K562 (cell line): ENCODE measurements at regions not wholly inside any gene's neighbourhood (a gene's known extent, or its start where the extent isn't known, plus 50 kb on each side); places are given as distances from the start of the nearest gene placed in this dataset.

Source experiments
- ATAC-seq: fragments of 200-7000 bp; cut with Tn5 transposase; 3 replicates; pipeline ENCODE4 v1.9.1; 2020; ENCODE audit warnings: moderate library complexity
- BruUV-seq: library from RNA; stranded (reverse); fragments of 400-500 nt; replicated peaks from 2 replicates; lab custom pipeline; 2021; lab: Mats Ljungman, UMichigan
- CTCF ChIA-PET: fragments of 300-600 bp; formaldehyde crosslinking; extraction: SDS; loops from one replicate; lab custom pipeline; 2021; ENCODE audit warnings: low intra/inter-chr PET ratio; lab: Yijun Ruan, JAX
- POLR2A ChIA-PET: fragments of 300-600, 350-650 bp; sonication (Branson Sonifier 250); formaldehyde crosslinking; extraction: SDS; loops from one replicate; lab custom pipeline; 2021; ENCODE audit warnings: antibody characterized with exemption, inconsistent platforms; lab: Yijun Ruan, JAX
- DNase-seq, 4 experiments: peaks; one replicate each; pipeline versions ENCODE4 v3.0.0 to v3.0.0-alpha.2; 2011 to 2018; ENCODE audit warnings: low spot score in 3 of 4, mixed read lengths in 3 of 4; ENCODE audit errors: extremely low read depth in 1 of 4
- FAIRE-seq: peaks from 2 replicates; lab custom pipeline; 2011; peaks lifted over from hg19 to GRCh38; lab: Jason Lieb, UNC
- H2AFZ ChIP-seq: 2 replicates; pipeline ENCODE4 v1.6.0; 2011; ENCODE audit warnings: low read depth, low read length, control low read depth, inconsistent platforms
- H3K27ac ChIP-seq: fragments of 200-600 bp; 3 replicates; pipeline ENCODE4 v1.8.0; 2011; ENCODE audit warnings: low read depth, mild to moderate bottlenecking, control low read depth, inconsistent platforms, low read length, moderate library complexity, mixed read lengths; ENCODE audit errors: extremely low read depth
- H3K27me3 ChIP-seq, 2 experiments: fragments of 300-600 bp in 1 of 2; 2 replicates in 1 of 2; 3 replicates in 1 of 2; pipeline versions ENCODE4 v1.6.0 to v1.8.0; 2011; ENCODE audit warnings: inconsistent platforms in 2 of 2, low read length in 2 of 2, mild to moderate bottlenecking in 1 of 2, mixed read lengths in 1 of 2, moderate library complexity in 1 of 2; ENCODE audit not compliant: control insufficient read depth in 2 of 2, insufficient read depth in 2 of 2
- H3K36me3 ChIP-seq: fragments of 300-600 bp; 3 replicates; pipeline ENCODE4 v1.8.0; 2011; ENCODE audit warnings: mild to moderate bottlenecking, low read length, inconsistent platforms; ENCODE audit not compliant: control insufficient read depth, insufficient read depth
- H3K4me1 ChIP-seq, 2 experiments: fragments of 200-600 bp in 1 of 2; replicated peaks in 1 of 2; 2 replicates in 1 of 2; 3 replicates in 1 of 2; pipeline versions ENCODE4 v1.5.1 to v1.8.0; 2011; ENCODE audit warnings: inconsistent platforms in 2 of 2, low read length in 2 of 2, mild to moderate bottlenecking in 1 of 2, mixed read lengths in 1 of 2, moderate library complexity in 1 of 2; ENCODE audit not compliant: control insufficient read depth in 2 of 2, insufficient read depth in 2 of 2
- H3K4me2 ChIP-seq: 2 replicates; pipeline ENCODE4 v1.6.1; 2011; ENCODE audit warnings: low read length, control low read depth, inconsistent platforms, mixed read lengths; ENCODE audit not compliant: insufficient read depth
- H3K4me3 ChIP-seq: fragments of 200-600 bp; sonication (generic), shearing (Covaris generic); 2 replicates; pipeline ENCODE4 v1.5.1; 2016; ENCODE audit warnings: control low read depth, inconsistent platforms
- H3K79me2 ChIP-seq: fragments of 200-600 bp; 3 replicates; pipeline ENCODE4 v1.8.0; 2011; ENCODE audit warnings: low read length, inconsistent platforms; ENCODE audit not compliant: control insufficient read depth, insufficient read depth
- H3K9ac ChIP-seq, 2 experiments: 2 replicates each; pipeline versions ENCODE4 v1.6.0 to v1.6.1; 2011; ENCODE audit warnings: low read depth in 2 of 2, low read length in 2 of 2, control low read depth in 1 of 2, inconsistent platforms in 1 of 2, mild to moderate bottlenecking in 1 of 2, mixed read lengths in 1 of 2; ENCODE audit not compliant: insufficient read depth in 1 of 2
- H3K9me1 ChIP-seq: one replicate; pipeline ENCODE4 v1.6.0; 2011; ENCODE audit warnings: inconsistent platforms, mild to moderate bottlenecking, low read length, moderate library complexity; ENCODE audit not compliant: control insufficient read depth, insufficient read depth
- H3K9me3 ChIP-seq: replicated peaks from 2 replicates; pipeline ENCODE4 v1.5.1; 2011; ENCODE audit warnings: low read depth, low read length, inconsistent platforms; ENCODE audit not compliant: control insufficient read depth, insufficient read depth
- H4K20me1 ChIP-seq: replicated peaks from 2 replicates; pipeline ENCODE4 v1.6.1; 2011; ENCODE audit warnings: low read length, inconsistent platforms, mixed read lengths; ENCODE audit not compliant: control insufficient read depth, insufficient read depth
- BRF1 ChIP-seq: IDR thresholded peaks from 3 replicates; pipeline ENCODE4 v1.6.1; 2011; ENCODE audit warnings: borderline replicate concordance, mild to moderate bottlenecking; ENCODE audit not compliant: insufficient read length; ENCODE audit errors: extremely low read depth
- CBX3 ChIP-seq, 2 experiments: IDR thresholded peaks; 1 replicate in 1 of 2; 2 replicates in 1 of 2; pipeline ENCODE4 v1.6.1; 2012; ENCODE audit warnings: inconsistent platforms in 2 of 2, low read length in 2 of 2, borderline replicate concordance in 1 of 2, control low read depth in 1 of 2
- COPS2 ChIP-seq: fragments of 450-650 bp; conservative IDR thresholded peaks from 2 replicates; pipeline ENCODE4 v1.6.1; 2016; ENCODE audit warnings: mild to moderate bottlenecking, moderate library complexity
- GTF2E2 ChIP-seq: fragments of 200-800 bp; sonication (Bioruptor generic); IDR thresholded peaks from 2 replicates; pipeline ENCODE4 v1.6.1; 2016; ENCODE audit warnings: missing genetic modification characterization, missing compliant biosample characterization
- MAX ChIP-seq: sonication (generic); formaldehyde crosslinking; IDR thresholded peaks from 2 replicates; pipeline ENCODE4 v1.9.0; 2022; ENCODE audit warnings: mild to moderate bottlenecking, missing genetic modification reagents
- MLX ChIP-seq, 2 experiments: fragments of 450-650 bp in 1 of 2; sonication (generic) in 1 of 2; formaldehyde crosslinking; conservative IDR thresholded peaks; 2 replicates each; pipeline versions ENCODE4 v1.4.0 to v1.8.1; 2020 to 2022; ENCODE audit warnings: mild to moderate bottlenecking in 1 of 2, missing genetic modification reagents in 1 of 2
- TAF1 ChIP-seq: IDR thresholded peaks from 2 replicates; pipeline ENCODE4 v1.6.1; 2011; ENCODE audit warnings: mild to moderate bottlenecking, low read length, moderate library complexity; ENCODE audit not compliant: insufficient read depth, control insufficient read depth, severe bottlenecking; ENCODE audit errors: extremely low read depth
- VEZF1 ChIP-seq: fragments of 200-800 bp; sonication (Bioruptor generic); IDR thresholded peaks from 2 replicates; pipeline ENCODE4 v1.6.1; 2017; ENCODE audit warnings: missing genetic modification characterization, missing compliant biosample characterization
- ZFX ChIP-seq: sonication (generic); formaldehyde crosslinking; IDR thresholded peaks from 2 replicates; pipeline ENCODE4 v1.8.0; 2022; ENCODE audit warnings: mild to moderate bottlenecking, missing genetic modification reagents, moderate library complexity
- ZNF121 ChIP-seq: sonication (generic); formaldehyde crosslinking; conservative IDR thresholded peaks from 2 replicates; pipeline ENCODE4 v1.8.0; 2022; ENCODE audit warnings: missing genetic modification reagents
- ZNF133 ChIP-seq: fragments of 250-450 bp; sonication (Bioruptor Pico); IDR thresholded peaks from 2 replicates; pipeline ENCODE4 v1.4.0; 2020; ENCODE audit warnings: mild to moderate bottlenecking
- WGBS: fragments of 100-300 bp; shearing (Covaris generic); methylation state at CpG from one replicate; pipeline ENCODE4 v1.1.6; 2016; ENCODE audit warnings: low coverage, mixed read lengths; ENCODE audit not compliant: insufficient coverage; ENCODE audit errors: missing lambda C conversion rate; 5-methylcytosine and 5-hydroxymethylcytosine counted together
- in situ Hi-C: fragments of 300-500 bp; cut with MboI; formaldehyde crosslinking; loops from 4 replicates; pipeline ENCODE4 v1.15.0; 2018; ENCODE audit warnings: inconsistent platforms, mixed read lengths
- intact Hi-C: fragments of 100-400 bp; cut with micrococcal nuclease; formaldehyde crosslinking; loops from 2 replicates; pipeline ENCODE4 v1.14.2; 2022

- 0% methylated on average over 3 of the region's 3 CpGs for WGBS
- no peak for TF ChIP-seq VEZF1 (CRISPR knock-in tag)
- TF ChIP-seq ZNF133 (CRISPR knock-in tag) = no peak
- TF ChIP-seq MLX (CRISPR knock-in tag; conservative IDR thresholded peaks at IDR 0.05) = no peak
- no peak for TF ChIP-seq CBX3 (IDR thresholded peaks at IDR 0.05; ENCODE audit: borderline replicate concordance in 1 of 2, low read length in 2 of 2)
- no peak for TF ChIP-seq GTF2E2 (tag)
- no peak for TF ChIP-seq TAF1
- no peak for TF ChIP-seq MAX (CRISPR knock-in tag)
- no peak for TF ChIP-seq ZFX (CRISPR knock-in tag)
- no peak for TF ChIP-seq BRF1
- TF ChIP-seq ZNF121 = no peak
- TF ChIP-seq COPS2 = no peak
- H3K9me3 ChIP-seq = no peaks in the 10 kb centered on the region
- H3K9ac ChIP-seq = no peak overlapping the region
- H3K9me1 ChIP-seq = no peaks in the 10 kb centered on the region
- no peaks in the 10 kb centered on the region for H3K27me3 ChIP-seq
- BruUV-seq = no TSS peak
- H4K20me1 ChIP-seq = no peaks in the 10 kb centered on the region
- in situ Hi-C loops (no loop called here), intact Hi-C loops (no loop called here)
- no peak for DNase-seq
- H3K36me3 ChIP-seq = no peaks in the 10 kb centered on the region
- no peaks in the 10 kb centered on the region for H3K4me1 ChIP-seq
- no peak overlapping the region for H3K4me2 ChIP-seq
- no peak for FAIRE-seq
- H3K79me2 ChIP-seq = no peaks in the 10 kb centered on the region
- no peak overlapping the region for H2AFZ ChIP-seq
- ATAC-seq = no peak
- no peak overlapping the region for H3K4me3 ChIP-seq
- no peak overlapping the region for H3K27ac ChIP-seq
- ChIA-PET CTCF (no interaction called here), POLR2A (no interaction called here)
Measured at GRCh38 chr20:6606651-6607050, 160.8 kb upstream of the BMP2 start.
